PFSK-1 (cell line): ENCODE measurements at regions not wholly inside any gene's neighbourhood (a gene's known extent, or its start where the extent isn't known, plus 50 kb on each side); places are given as distances from the start of the nearest gene placed in this dataset.

Experiments used
- FOXP2 ChIP-seq: optimal IDR thresholded peaks from 2 replicates; pipeline ENCODE3; 2011; ENCODE audit warnings: borderline replicate concordance, control low read depth, inconsistent platforms; ENCODE audit not compliant: insufficient read depth; ENCODE audit errors: extremely low read length, extremely low read depth
- POLR2AphosphoS5 ChIP-seq: IDR thresholded peaks from 2 replicates; pipeline ENCODE4 v1.6.1; 2012; ENCODE audit warnings: low read depth, mild to moderate bottlenecking, control low read depth, low read length, moderate library complexity
- SIN3A ChIP-seq: IDR thresholded peaks from 2 replicates; pipeline ENCODE4 v1.6.1; 2012; ENCODE audit warnings: mild to moderate bottlenecking, low read length, moderate library complexity, borderline replicate concordance; ENCODE audit not compliant: insufficient read depth
- TAF1 ChIP-seq: IDR thresholded peaks from 2 replicates; pipeline ENCODE4 v1.6.1; 2012; ENCODE audit warnings: low read length, control low read depth, borderline replicate concordance; ENCODE audit not compliant: insufficient read depth
- TF ChIP-seq, protein P1 (sequence below), 2 experiments: IDR thresholded peaks; 2 replicates each; pipeline versions ENCODE4 v1.6.1 to v1.8.0; 2011 to 2012; ENCODE audit warnings: low read depth in 2 of 2, low read length in 2 of 2, control low read depth in 1 of 2, inconsistent platforms in 1 of 2, mild to moderate bottlenecking in 1 of 2, moderate library complexity in 1 of 2; ENCODE audit not compliant: insufficient read depth in 1 of 2

DNA sequence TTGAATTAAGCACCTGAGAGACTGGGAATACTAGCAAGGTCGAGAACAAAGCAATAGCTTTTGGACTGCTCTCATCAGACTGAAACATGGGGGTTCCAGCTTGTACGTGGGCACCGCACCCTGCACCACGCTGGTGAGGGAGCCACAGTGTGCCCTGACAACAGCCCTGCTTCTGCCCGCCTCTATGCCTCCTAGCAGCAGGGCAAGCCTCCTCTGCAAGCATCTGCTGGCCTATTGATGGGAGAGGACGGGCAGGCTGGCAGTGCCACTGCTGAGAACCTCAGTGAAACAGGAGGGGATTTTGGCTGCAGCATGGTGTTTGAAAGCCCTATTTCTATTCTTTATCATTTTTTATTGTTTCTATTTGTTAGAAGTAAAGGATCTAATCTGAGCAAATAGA, 146.1 kb upstream of the OTOS start:
- TF ChIP-seq TAF1 (no peak), POLR2AphosphoS5 (no peak), SIN3A (no peak), FOXP2 (no peak)
- TF ChIP-seq, protein P1, sequence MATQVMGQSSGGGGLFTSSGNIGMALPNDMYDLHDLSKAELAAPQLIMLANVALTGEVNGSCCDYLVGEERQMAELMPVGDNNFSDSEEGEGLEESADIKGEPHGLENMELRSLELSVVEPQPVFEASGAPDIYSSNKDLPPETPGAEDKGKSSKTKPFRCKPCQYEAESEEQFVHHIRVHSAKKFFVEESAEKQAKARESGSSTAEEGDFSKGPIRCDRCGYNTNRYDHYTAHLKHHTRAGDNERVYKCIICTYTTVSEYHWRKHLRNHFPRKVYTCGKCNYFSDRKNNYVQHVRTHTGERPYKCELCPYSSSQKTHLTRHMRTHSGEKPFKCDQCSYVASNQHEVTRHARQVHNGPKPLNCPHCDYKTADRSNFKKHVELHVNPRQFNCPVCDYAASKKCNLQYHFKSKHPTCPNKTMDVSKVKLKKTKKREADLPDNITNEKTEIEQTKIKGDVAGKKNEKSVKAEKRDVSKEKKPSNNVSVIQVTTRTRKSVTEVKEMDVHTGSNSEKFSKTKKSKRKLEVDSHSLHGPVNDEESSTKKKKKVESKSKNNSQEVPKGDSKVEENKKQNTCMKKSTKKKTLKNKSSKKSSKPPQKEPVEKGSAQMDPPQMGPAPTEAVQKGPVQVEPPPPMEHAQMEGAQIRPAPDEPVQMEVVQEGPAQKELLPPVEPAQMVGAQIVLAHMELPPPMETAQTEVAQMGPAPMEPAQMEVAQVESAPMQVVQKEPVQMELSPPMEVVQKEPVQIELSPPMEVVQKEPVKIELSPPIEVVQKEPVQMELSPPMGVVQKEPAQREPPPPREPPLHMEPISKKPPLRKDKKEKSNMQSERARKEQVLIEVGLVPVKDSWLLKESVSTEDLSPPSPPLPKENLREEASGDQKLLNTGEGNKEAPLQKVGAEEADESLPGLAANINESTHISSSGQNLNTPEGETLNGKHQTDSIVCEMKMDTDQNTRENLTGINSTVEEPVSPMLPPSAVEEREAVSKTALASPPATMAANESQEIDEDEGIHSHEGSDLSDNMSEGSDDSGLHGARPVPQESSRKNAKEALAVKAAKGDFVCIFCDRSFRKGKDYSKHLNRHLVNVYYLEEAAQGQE (IDR thresholded peaks at IDR 0.05; ENCODE audit: insufficient read depth in 1 of 2, low read depth in 2 of 2, low read length in 2 of 2) = no peak

- no peak for TF ChIP-seq TAF1
- no peak for TF ChIP-seq SIN3A
- TF ChIP-seq POLR2AphosphoS5 = no peak
- TF ChIP-seq FOXP2 = no peak
- TF ChIP-seq, protein P1 (IDR thresholded peaks at IDR 0.05; ENCODE audit: insufficient read depth in 1 of 2, low read depth in 2 of 2, low read length in 2 of 2) = no peak
Measured at GRCh38 chr2:240287011-240287410, 146.6 kb upstream of the OTOS start.

GRCh38 chr2:240287496-240288086, 147.1 kb upstream of the OTOS start:
- TF ChIP-seq SIN3A = no peak
- TF ChIP-seq, protein P1 (IDR thresholded peaks at IDR 0.05; ENCODE audit: insufficient read depth in 1 of 2, low read depth in 2 of 2, low read length in 2 of 2) = no peak
- no peak for TF ChIP-seq TAF1
- no peak for TF ChIP-seq FOXP2
- TF ChIP-seq POLR2AphosphoS5 = no peak

DNA sequence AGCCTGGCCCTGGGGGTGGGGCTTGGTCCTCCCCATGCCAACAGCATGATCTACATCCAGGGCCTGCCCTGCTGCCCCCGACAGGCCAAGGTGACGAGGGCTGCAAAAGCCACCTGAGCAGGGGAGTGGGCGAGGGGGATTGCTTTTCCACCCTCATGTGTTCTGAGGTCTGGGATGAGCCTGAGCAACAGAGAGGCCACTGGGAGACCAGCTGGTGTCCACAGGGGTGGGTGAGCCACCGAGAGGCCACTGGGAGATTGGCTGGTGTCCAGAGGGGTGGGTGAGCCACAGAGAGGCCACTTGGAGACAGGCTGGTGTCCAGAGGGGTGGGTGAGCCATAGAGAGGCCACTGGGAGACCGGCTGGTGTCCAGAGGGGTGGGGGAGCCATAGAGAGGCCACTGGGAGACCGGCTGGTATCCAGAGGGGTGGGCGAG, 147.4 kb upstream of the GPC1 start:
- no peak for TF ChIP-seq SIN3A
- no peak for TF ChIP-seq POLR2AphosphoS5
- no peak for TF ChIP-seq TAF1
- TF ChIP-seq FOXP2 = no peak
- TF ChIP-seq, protein P1 (IDR thresholded peaks at IDR 0.05; ENCODE audit: insufficient read depth in 1 of 2, low read depth in 2 of 2, low read length in 2 of 2) = no peak
